NCI-H510A treated with DMSO at 0.1 percent for 48 hours (cell line): ENCODE measurements at regions not wholly inside any gene's neighbourhood (a gene's known extent, or its start where the extent isn't known, plus 50 kb on each side); places are given as distances from the start of the nearest gene placed in this dataset.
"Not testable (repeated sequence)": the region's sequence is repeated elsewhere in the genome, so short reads cannot be mapped to it uniquely, and the experiment has no call there.

Experiments
- DNase-seq: peaks from one replicate; lab custom pipeline; 2025; lab: John Stamatoyannopoulos, UW

DNA sequence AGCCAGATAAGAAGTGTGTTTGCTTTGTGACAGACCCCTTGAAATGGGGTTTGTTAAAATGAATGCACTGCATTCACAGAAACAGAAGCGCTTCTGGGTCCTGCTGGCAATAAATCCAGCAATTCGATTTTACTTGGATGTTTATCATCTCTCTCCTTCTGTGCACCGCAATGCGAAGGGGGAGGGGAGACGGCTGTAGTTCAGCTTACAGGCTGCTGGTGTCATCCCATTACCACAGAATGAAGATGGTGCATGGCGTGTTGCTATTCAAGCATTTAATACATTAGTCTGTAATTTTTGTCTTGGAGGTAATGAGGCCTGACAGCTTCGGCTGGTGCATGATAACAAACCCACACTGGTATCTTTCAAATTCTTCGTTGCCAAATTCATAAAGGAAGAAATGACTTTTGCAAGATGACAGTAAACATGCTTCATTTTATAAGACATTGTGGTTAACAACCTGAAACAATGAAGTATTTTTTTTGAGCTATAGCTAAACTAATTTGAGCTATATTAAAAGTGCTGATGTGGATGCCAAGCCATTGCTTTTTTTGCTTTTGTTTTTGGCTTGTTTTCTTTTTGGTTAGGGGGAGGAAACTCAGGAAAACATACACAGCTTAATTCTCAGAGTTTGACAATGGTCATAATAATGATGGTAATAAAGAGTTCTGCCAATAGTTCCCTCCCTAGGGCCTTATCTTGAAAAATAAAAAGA is 418.3 kb downstream of the OTOL1 start:
- peak; percentile 10 for DNase-seq

DNA sequence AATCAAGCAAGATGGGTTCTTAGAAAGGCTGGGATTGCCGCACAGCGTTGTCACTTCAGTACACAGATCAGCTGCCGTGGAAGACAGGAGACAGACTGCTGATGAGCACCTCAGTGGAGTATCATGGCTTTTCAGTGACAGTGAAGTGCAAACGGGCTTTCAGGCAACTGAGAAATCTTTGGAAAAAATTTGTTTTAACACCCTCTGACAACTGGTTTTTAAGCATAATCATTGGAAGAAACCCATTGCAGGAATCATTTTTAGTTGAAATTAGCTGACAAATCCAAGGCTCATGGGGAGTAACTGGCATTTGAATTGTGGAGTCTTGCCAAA is 418.8 kb downstream of the OTOL1 start:
- DNase-seq, result no peak

DNA sequence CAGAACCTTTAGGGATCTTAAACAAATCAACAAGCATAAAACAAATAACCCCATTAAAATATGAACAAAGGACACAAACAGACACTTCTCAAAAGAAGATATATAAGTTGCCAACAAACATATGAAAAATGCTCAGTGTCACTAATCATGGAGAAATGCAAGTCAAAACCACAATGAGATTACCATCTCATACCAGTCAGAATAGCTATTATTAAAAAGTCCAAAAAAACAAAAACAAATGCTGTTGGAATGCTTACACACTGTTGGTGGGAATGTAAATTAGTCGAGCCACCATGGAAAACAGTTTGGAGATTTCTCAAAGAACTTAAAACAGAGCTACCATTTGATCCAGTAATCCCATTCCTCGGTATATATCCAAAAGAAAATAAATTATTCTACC is 423.6 kb downstream of the OTOL1 start:
- DNase-seq, result no peak

DNA sequence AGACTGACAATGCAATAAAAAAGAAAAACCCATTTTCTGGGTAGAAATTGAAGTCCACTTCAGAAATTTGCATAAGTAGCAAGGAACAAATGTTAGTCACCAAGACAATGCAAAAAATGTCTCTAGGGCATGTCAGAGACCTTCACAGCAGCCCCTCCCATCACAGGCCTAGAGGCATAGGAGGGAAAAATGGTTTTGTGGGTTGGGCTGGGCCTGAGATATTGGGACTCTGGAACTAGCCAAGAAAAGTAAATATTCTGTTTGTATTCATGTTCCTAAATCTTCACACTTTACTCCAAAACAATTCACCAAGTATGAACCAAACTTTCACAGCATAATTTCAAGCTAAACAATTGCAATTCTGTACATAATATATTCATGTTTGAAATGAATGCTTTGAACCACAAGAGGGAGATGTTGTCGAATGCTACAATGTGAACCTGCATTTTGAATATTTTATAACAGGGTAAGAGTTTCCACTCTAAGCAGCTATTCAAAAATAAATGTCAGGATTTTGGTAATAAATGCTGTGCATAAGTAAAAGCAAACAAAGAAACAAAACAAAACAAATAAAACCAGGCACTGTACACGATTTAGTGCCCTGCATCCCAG is 429.2 kb downstream of the OTOL1 start:
- no peak for DNase-seq

DNA sequence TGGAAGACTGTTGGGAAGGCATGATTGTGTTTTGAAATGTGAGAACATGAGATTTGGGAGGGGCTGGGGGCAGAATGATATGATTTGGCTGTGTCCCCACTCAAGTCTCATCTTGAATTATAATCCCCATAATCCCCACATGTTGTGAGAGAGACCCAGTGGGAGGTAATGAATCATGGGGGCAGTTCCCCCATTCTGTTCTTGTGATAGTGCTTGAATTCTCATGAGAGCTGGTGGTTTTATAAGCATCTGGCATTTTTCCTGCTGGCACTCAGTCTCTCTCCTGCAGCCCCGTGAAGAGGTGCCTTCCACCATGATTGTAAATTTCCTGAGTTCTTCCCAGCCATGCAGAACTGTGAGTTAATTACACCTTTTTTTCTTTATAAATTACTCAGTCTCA is 430.5 kb downstream of the OTOL1 start:
- DNase-seq, result no peak

DNA sequence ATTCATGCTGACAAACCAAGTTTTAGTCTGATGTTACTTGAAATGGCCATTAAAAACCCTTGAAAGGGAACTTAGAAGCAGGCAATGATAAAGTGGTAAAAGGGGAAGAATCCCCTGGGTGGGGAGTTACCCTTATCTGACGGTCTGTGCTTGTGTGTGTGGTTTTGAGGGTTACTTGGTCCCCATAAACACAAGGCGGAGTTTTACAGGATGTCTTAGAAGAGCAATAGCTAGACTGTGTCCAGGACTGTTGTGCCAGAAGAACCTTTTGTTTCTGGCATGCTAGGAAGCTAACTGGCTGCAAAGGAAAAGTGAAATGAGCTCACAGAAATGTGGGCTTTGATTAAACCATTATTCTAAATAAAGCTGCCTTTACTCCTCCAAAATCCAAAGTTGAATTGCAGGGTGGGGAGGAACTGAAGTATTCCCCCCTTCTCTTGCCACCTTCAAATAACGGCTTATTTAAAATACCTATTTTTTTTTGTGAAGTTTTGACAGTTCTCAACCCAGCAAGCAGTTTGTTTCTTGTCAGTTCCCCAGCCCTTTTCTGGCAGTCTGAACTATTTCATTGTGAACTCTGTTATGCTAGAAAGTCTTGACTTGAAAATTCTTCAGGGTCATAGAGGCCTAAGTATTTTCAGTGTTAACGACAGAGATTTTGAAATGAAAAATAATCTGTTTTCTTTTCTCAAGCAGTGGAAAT is 443.5 kb downstream of the OTOL1 start:
- no peak for DNase-seq

DNA sequence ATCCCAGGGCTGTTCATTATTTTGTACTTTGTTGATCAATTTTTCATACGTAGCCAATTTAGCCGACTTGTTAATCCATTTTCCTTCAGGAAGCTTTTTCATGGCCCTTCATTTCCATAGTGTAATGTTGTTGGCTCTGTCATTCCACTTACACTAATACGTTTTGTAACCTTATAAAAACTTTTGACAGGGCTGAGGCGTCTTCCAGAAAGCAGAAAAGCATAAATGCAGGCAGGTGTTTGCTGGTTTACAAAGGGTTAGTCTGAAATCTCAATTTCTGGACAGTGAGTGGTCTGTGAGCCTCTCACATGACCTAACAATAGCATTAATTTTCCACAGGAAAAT is 444.0 kb downstream of the OTOL1 start:
- no peak for DNase-seq

DNA sequence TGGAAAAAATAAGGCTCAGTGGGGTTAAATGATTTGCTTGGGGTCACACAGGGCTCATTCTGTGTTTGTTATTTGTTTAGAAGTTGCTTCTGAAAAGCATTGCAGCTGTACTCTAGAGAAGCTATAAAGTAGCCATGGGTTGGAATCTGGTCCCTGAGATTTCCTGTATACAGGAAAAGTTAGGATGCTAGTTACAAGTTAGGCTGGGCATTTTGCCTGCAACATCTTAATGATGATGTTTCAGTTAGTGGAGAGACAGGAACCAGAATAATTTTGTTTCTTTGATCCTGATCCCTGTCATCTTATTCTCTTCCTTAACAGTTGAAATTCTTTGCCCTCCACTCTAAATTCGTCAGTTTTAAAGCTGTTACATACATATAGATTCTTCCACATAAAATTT is 445.3 kb downstream of the OTOL1 start:
- DNase-seq, result no peak

DNA sequence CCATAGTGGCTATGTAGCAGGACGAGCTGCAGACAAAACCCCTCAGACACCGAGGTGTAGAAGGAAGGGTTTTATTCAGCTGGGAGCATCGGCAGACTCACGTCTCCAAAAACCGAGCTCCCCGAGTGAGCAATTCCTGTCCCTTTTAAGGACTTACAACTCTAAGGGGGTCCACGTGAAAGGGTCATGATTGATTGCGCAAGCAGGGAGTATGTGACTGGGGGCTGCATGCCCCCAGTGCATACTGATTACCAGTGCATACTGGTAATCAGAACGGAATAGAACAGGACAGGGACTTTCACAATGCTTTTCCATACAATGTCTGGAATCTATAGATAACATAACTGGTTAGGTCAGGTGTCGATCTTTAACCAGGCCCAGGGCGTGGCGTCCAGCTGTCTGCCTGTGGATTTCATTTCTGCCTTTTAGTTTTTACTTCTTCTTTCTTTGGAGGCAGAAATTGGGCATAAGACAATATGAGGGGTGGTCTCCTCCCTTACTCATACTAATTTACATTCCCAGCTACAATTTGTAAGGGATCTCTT is 447.3 kb downstream of the OTOL1 start:
- DNase-seq, result not testable (repeated sequence)

DNA sequence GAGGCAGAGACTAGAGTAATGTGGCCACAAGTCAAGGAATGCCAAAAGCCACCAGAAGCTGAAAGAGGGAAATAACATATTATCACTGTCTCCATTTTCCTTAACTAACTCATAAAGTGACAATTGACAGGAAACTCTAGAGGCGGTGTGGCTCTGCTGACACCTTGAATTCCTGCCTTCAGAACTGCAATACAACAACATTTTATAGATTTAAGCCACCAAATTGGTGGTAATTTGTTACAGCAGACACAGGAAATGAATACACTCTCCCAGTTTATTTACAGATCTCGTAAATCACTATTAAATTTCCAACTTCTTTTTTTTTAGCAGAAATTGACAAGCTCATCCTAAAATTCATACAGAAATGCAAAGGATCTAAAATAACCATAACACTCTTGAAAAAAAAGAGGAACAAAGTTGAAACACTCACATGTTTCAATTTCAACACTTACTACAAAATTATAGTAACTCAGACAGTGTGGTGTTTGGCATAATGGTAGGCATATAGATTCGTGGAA is 449.9 kb downstream of the OTOL1 start:
- DNase-seq, result no peak

DNA sequence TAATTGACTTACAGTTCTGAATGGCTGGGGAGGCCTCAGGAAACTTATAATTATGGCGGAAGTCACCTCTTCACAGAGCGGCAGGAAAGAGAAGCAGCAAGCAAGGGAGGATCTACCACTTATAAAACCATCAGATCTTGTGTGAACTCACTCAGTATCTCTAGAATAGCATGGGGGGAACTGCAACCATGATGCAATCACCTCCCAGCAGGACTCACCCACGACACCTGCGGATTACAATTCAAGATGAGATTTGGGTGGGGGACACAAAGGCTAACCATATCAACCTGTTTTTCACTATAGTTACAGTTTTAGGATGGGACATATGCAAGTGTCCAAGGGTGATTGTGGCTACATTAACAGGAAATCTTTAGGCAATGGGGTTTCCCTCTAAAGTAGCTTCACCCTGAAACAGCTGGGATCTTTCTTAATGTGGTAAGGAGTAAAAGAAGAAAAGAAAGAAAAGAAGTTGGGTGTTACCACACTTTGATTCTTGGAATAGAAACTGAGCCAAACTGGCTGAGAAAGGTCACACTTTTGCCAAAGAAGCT is 453.8 kb downstream of the OTOL1 start:
- no peak for DNase-seq

DNA sequence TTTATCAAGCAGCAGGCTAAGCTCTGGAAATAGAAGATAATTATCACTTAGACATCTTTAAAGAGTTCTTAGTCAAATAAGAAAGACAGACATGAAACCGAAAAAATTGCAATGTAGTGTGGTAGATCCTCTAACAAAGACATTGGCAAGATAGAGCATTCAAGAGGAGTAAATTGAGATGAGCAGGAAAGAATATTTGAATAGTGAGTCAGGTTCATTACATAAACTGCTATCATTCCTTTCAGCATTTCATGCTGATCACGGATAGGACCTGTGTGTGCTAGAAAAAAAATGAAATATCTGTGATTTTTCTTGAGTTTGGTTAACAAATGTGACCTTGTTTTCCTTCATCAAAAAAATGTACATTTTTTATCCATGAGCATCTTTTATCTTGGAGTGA is 460.9 kb downstream of the OTOL1 start:
- no peak for DNase-seq

DNA sequence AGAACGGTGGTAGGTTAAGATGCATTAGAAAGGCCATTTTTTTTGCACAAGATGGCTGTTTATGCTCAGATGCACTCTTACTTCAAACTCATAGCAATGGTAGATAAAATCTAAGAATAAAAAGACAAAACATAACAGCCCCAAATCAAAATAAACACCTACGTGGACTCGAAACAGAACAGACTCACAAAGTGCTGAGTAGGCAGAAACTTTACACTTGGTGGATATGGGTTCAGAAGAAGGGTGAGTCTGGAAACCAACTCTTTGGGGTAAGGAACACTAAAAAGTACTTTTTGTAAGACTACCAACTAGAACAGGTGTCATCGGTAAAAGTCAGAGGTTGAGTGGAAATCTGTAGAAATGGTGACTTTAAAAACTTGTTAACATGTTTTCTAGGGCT is 468.2 kb downstream of the OTOL1 start:
- no peak for DNase-seq

DNA sequence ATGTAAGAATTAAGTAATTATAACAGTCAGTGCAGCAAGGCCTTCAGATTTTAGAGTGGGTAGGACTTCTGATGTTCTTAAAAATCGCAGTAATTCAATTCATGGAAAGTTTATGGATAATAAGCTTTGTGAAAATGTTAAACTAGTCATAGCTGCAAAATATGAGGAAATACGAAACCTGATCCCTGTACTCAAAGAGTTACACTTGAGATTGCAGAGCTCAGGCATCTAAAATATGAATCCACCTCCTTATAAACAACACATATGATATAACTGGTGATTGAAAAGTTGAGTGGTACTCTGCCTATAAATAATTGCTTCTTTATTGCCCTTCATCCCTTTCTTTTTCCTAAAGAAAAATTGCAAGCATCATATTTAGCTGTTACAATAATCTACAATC is 473.3 kb downstream of the OTOL1 start:
- peak; percentile 3 for DNase-seq

DNA sequence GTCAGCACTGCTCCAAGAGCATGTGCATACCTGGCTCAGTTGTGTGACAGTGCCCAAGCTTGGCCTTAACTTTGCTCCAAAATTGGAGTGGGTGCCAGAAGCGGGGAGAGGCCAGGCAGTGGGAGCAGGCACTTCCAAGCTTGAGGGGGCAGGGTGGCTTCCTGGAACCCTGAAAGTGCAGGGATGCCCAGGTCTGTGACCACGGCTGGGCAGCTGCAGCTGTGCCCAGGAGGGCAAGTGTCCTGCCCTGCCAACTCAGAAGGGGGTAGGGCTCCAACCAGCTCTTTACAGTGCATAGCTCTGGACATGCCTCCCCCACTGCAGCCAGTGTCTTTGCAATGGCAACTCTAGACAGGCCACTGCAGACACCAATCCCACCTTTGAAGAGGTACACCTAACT is 478.6 kb downstream of the OTOL1 start:
- no peak for DNase-seq

DNA sequence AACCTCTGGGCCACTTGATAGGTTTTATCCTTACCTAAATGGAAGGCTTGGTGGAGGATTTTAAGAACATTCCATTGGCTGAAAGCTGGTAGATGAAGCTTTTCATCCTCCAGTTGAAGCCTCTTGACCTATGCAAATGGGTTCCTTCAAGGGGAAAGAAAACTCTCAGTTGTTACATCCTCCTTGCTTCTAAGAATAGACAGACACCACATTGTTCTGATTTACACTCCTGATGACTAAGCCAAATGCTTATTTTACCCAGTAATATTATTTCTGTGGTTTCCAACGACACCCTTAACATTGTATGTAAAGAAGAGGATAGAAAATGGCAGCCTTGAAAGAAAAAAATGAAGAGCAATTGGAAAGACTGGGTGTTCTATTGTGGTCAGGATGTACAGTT is 480.5 kb downstream of the OTOL1 start:
- DNase-seq, result no peak

DNA sequence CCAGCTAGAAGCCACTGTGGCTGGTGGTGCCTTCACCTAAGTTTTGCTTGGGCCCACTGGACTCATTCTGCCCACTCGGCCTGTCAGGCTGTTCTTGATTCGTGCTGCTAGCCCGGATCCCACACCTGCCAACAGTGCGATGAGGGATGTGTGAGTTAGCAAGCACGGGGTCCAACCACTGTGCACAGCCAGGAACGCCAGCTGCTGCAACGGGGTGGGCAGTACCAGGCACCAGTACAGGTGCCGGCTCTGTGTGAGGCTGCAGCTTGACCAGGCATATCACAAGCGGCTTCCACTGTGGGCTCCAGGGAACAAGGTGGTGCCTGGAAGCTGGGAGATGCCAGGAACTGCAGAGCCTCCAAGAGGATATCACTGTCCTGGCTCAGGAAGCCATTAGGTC is 481.2 kb downstream of the OTOL1 start:
- DNase-seq, result no peak

DNA sequence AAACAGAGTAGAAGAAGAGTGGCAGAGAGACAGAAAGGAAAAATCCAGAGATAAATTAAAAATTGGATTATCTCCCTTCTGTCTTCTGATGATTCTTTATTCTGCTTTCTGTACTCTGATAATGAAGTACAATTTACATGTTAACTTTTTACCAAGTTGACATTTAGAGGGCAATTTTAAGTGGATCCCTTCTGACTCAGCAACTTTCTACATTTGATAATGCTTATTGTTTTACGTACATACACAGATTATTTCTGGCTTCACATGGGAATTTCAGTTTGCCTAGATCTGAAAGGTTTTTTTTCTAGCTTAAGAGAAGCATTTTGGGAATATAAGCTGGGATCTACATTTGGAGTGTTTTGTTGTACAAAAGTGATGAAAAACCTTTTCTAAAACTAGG is 491.3 kb downstream of the OTOL1 start:
- DNase-seq, result no peak

DNA sequence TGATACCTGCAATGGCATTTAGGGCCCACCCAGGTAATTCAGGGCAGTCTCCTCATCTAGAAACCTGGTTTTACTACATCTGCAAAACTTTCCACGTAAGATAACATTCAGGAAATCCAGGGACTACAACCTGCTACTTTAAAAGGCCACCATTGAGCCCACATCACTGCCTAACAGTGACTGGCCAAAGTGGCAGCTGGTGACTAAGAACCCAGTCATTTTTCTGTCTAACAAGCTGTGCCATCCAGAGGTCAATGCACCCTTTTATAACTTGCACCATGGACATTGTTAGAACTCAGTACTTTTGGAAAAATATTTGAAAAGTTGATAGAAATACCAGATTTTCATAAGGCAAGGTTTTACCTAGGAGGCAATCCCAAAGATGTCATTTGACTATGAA is 492.4 kb downstream of the OTOL1 start:
- no peak for DNase-seq

DNA sequence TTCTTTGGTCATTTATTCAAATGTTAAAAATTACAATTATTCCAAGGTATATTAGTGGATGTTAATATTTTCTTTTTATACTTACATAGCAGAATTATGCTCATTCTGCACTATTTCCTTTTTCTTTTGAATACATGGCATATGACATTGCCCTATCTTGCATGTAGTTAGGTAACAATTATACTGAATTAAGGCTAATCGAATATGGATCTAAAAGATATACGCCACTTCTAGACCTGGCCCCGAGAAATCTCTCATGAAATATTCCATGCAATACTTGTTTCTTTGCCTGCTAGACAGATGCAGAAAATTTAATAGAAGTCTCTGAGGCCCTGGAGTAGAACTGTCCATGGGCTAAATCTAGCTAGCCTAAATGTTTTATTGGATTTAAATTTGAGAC is 493.4 kb downstream of the OTOL1 start:
- DNase-seq, result no peak

DNA sequence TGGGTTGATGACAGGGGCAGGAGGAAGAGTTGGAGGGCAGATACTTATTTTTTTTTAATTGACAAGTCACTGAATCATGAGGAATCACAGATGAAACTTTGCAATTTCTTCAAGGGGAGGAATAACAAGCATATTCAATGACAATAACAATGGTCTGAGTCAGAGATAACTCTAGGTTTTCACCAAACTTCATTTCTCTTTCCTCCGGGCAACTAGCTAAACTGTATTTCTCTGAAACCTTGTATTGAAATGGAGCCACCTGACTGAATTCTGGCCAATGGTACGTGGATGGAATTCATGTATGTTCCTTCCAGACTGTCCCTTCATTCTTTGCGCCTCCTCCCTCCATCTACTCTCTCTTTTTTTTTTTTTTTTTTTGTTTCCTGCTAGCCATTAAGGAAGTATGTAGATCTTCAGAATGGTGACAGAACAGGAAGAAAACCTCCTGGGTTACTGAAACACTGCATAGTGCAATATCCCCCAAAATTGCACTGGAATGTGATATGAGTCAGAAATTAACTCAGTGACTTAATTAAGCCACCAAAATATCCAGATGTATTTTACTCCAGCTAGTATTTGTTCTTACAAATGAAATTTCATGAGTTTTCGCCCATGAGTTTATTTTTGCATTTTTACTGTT is 495.4 kb downstream of the OTOL1 start:
- DNase-seq, result no peak

DNA sequence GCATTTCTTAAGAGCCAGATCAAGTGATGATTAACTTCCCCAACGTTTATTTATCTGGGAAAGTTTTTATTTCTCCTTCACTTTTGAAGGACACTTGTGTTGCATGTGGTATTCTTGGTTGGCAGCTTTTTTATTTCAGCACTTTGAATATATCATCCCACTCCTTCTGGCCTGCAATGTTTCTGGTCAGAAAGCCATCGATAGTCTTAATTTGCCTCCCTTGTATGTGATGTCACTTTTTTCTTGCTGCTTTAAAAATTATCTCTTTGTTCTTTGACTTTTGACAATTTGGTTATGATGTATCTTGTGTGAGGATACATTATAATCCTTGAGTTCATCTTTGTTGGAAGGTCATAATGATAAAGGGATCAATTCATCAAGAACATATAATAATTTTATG is 503.2 kb downstream of the OTOL1 start:
- DNase-seq, result no peak

DNA sequence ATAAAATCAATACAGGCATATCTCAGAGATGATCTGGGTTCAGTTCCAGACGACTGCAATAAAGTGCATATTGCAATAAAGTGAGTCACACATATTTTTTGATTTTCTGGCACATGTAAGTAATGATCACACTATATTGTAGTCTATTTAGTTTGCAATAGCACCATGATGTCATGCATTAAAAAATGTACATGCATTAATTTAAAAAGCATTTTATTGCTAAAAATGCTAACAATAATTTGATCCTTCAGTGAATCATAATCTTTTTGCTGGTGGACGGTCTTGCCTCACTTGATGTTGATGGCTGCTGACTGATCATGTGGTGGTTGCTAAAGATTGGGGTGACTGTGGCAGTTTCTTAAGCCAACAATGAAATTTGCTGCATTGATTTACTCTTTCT is 511.1 kb downstream of the OTOL1 start:
- no peak for DNase-seq
